Mucosa of stomach (tissue), 1 donor: ENCODE measurements at regions not wholly inside any gene's neighbourhood (a gene's known extent, or its start where the extent isn't known, plus 50 kb on each side); places are given as distances from the start of the nearest gene placed in this dataset.
"Not testable (repeated sequence)": the region's sequence is repeated elsewhere in the genome, so short reads cannot be mapped to it uniquely, and the experiment has no call there.

Experiments
- H3K27me3 ChIP-seq: one replicate; pipeline ENCODE4 v1.7.0; 2013; ENCODE audit warnings: mild to moderate bottlenecking, low read length; ENCODE audit not compliant: control insufficient read depth, insufficient read depth
- H3K36me3 ChIP-seq: one replicate; pipeline ENCODE4 v1.7.0; 2013; ENCODE audit warnings: low read length; ENCODE audit not compliant: control insufficient read depth, insufficient read depth
- H3K4me1 ChIP-seq: one replicate; pipeline ENCODE4 v1.7.0; 2013; ENCODE audit warnings: mild to moderate bottlenecking, low read length; ENCODE audit not compliant: control insufficient read depth, insufficient read depth
- H3K4me3 ChIP-seq: one replicate; pipeline ENCODE4 v1.7.0; 2013; ENCODE audit warnings: low read length
- H3K9ac ChIP-seq: one replicate; pipeline ENCODE4 v1.7.0; 2013; ENCODE audit warnings: mild to moderate bottlenecking, low read length, moderate library complexity
- H3K9me3 ChIP-seq: one replicate; pipeline ENCODE4 v1.7.0; 2013; ENCODE audit warnings: mild to moderate bottlenecking, low read length, moderate library complexity; ENCODE audit not compliant: control insufficient read depth
- donor health status: Pancreatic carcinoma.

DNA sequence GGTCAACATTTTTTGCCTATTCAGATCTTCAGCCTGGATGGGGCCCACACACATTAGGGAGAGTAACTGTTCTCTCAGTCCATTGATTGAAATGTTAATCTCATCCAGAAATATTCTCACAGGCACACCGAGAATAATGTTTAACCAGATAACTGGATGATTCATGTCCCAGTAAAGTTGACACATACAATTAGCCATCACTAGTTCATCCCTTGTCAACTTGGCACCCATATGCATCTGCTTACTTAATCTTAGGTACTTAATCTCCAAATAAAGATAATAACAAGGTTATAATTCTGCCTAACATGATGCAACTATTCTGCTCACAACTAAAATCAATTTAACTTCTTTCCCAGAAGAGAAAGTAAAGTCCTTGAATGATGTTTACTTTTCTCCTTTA, 502.6 kb downstream of the ADRA2A start:
- H3K27me3 ChIP-seq = no peaks in the 10 kb centered on the region
- no peaks in the 10 kb centered on the region for H3K9me3 ChIP-seq
- no peaks in the 10 kb centered on the region for H3K4me1 ChIP-seq
- no peak overlapping the region for H3K4me3 ChIP-seq
- no peak overlapping the region for H3K9ac ChIP-seq
- H3K36me3 ChIP-seq = no peaks in the 10 kb centered on the region

DNA sequence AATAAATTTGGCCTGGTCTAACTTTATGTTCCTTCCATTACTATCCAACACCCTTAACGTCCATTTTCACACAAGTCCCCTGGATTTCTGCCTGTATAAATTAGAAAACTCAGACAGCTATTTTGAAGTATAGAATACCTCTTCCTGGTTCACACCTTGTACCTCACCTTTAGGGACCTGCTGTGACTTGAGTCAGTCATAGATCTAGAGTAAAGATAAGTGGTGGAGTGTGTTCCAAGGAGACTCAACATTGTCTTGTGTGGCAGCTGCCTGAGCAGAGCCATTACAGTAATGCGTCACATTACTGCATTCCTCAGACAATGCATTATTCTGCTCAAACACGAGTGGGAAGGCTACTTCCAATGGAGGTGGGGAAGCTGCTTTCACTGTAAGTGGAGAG, 513.9 kb downstream of the ADRA2A start:
- H3K27me3 ChIP-seq = no peaks in the 10 kb centered on the region
- H3K4me1 ChIP-seq = no peaks in the 10 kb centered on the region
- no peaks in the 10 kb centered on the region for H3K9me3 ChIP-seq
- no peaks in the 10 kb centered on the region for H3K36me3 ChIP-seq
- no peak overlapping the region for H3K9ac ChIP-seq
- no peak overlapping the region for H3K4me3 ChIP-seq

DNA sequence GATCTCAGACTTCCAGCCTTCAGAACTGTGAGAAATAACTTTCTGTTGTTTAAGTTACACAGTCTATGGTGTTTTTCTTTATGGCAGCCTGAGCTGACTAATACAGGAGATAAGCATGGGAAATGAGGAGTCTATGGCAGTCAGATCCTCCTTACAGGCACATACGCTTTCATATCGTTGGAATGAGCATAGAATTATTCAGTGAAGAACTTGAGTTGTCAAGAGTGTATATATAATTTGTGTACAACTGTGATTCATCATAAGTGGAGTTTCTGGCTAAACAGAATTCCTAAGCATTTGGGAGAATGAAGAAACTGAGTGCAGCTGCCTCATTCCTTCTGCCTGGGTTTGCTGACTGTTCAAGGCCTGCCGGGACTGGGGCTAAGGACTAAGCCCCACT, 516.7 kb downstream of the ADRA2A start:
- Histone ChIP-seq H3K9me3 (no peaks in the 10 kb centered on the region), H3K4me1 (no peaks in the 10 kb centered on the region), H3K9ac (no peak overlapping the region), H3K27me3 (peaks cover 6% of the 10 kb centered on the region), H3K36me3 (no peaks in the 10 kb centered on the region), H3K4me3 (no peak overlapping the region)

DNA sequence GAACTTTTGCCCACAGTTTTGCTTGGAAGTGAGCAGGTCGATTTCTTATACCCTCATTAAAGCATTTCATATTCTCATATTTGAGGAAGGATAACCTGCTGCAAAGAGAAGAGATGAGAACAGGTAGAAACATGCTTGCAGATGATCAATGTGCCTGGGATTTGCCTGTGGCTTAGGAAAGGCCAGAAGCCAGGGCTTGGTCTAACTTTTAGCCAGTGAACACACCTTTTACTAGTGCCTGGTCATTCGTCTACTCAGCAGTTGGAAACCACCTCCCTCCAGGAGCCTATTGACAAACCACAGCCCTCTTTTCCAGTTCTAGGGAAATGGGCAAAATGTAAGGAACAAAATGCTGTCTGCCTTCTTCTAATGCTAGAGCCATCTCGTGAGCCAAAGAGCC, 518.3 kb downstream of the ADRA2A start:
- Histone ChIP-seq H3K36me3 (no peaks in the 10 kb centered on the region), H3K9me3 (no peaks in the 10 kb centered on the region), H3K4me3 (no peak overlapping the region), H3K9ac (no peak overlapping the region), H3K27me3 (peaks cover 6% of the 10 kb centered on the region), H3K4me1 (no peaks in the 10 kb centered on the region)

DNA sequence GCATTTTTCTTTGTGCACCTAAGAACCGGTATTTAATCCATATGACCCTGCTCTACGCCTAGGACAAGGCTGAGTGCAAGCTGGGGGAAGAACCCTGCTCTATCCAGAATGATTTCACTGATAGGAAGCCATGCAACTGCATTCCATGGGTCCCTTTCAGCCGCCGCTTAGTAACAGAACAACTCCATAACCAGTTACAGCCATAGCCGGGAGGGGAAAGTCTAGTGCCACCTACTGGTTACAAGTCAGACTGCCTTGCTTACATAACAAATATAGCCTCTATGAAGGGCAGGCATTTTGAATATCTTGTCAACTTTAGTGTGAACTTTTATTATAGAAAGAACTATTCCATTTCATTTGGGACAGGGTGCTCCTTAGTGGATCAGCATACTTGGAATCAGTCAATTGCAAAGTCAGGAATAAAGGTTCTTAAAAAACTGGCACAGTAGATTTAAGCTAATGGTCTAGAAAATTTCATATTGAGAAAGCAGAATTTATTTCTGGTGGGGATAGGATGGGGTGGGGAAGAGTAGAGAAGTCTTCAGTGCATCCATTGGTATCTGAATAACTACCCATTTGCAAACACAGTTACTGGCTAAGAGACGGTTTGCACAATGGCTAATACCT, 521.7 kb downstream of the ADRA2A start:
- no peak overlapping the region for H3K4me3 ChIP-seq

DNA sequence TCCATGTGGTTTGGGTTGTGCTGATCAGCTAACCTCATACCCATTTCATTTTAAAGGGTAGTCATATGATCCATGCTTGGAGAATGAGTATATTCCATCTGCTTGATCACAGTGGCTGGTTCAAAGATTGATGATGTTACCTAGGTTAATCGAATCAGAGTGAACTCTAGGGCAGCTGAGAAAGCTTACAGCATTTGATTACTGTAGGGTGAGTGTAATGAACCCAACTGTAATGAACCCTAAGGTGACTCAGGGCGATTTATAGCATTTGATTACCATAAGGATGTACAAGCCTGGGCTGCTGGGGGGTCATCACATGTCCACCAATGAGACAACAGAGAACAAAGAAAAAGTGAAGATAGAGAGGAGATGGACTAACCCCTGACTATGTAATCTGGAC, 523.1 kb downstream of the ADRA2A start:
- H3K36me3 ChIP-seq = no peaks in the 10 kb centered on the region
- no peaks in the 10 kb centered on the region for H3K9me3 ChIP-seq

More for the DNA sequence above, 521.7 kb downstream of the ADRA2A start:
- Histone ChIP-seq H3K36me3 (no peaks in the 10 kb centered on the region), H3K27me3 (peaks cover 6% of the 10 kb centered on the region), H3K4me1 (no peaks in the 10 kb centered on the region), H3K9ac (no peak overlapping the region), H3K9me3 (no peaks in the 10 kb centered on the region)

DNA sequence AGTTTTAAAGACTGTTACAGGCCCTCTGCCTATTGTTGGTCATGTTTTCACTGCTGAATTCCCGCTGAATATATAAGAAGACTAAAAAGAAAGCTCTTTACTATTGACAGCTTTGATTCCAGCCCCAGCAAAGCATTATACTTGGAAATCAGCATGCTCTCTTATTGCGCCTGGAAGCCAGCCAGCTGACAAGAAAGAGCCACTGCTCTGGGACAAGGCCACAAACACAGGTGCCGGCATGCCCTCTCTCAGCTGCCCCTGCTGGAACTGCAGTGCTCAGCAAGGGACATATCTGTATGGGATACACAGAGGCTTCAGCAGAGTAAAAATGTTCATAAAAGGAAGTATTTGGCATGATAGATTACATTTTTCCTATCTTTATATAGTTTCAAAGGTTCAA, 523.9 kb downstream of the ADRA2A start:
- Histone ChIP-seq H3K9ac (no peak overlapping the region), H3K4me3 (no peak overlapping the region), H3K9me3 (no peaks in the 10 kb centered on the region), H3K27me3 (peaks cover 6% of the 10 kb centered on the region), H3K36me3 (no peaks in the 10 kb centered on the region), H3K4me1 (no peaks in the 10 kb centered on the region)

More for the DNA sequence above, 523.1 kb downstream of the ADRA2A start:
- H3K27me3 ChIP-seq = peaks cover 6% of the 10 kb centered on the region
- no peak overlapping the region for H3K4me3 ChIP-seq
- no peaks in the 10 kb centered on the region for H3K4me1 ChIP-seq
- H3K9ac ChIP-seq = no peak overlapping the region

DNA sequence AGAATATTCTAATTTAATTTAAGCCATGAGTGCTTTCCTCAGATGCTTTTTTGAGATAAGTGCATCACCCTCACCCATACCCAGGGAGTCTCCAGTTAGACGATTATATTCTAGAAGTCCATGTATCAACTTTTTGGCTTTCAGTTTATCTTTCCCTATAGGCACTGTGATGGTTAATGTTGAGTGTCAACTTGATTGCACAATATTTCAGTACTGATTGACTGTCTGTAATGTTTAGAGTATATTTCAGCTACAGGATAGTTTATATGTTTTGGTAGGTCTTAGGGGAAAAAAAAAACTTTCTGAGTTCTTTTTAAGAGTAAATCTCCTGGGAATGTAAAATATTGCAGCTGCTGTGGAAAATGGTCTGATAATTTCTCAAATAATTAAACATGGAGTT, 535.4 kb downstream of the ADRA2A start:
- Histone ChIP-seq H3K4me3 (no peak overlapping the region), H3K27me3 (no peaks in the 10 kb centered on the region), H3K4me1 (no peaks in the 10 kb centered on the region), H3K9ac (no peak overlapping the region), H3K36me3 (no peaks in the 10 kb centered on the region), H3K9me3 (no peaks in the 10 kb centered on the region)

DNA sequence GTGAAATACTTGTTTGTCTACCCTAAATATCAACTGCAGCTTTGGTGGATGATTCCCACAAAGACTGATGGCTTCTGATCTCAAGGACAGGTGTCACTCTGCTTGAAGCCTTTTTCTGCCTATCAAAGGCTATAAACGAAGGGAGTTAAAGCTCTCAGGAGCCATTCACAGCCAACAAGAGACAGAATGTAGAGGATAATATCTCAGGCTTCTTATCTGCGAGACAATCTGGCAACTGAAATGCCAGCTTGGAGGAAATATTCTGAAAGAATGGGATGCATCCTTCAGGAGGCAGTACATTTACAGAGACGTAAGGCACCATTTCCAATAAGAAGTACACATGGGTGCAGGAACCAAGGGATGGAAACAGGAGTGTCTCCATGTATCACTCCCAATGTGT, 549.4 kb downstream of the GPAM start:
- Histone ChIP-seq H3K4me1 (no peaks in the 10 kb centered on the region), H3K4me3 (no peak overlapping the region), H3K27me3 (no peaks in the 10 kb centered on the region), H3K9me3 (no peaks in the 10 kb centered on the region), H3K36me3 (no peaks in the 10 kb centered on the region), H3K9ac (no peak overlapping the region)

DNA sequence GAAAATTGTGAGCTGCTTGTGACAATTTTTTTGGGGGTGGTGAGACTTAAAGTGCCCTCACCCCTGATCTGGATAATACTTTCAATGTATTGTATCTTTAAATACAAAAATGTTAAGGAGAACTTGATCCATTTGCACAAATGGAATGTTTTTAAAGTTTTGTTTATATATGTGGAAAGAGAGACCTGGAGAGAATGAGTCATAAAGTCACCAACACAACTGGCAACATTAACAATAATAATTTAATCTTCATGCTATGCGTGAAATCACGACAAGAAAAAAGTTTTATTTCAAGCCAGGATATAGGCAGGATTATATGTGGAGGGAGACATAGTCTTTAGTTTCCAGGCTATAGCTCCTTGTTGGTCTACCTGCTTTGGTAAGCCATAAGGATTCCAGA, 537.5 kb downstream of the GPAM start:
- Histone ChIP-seq H3K9ac (no peak overlapping the region), H3K36me3 (no peaks in the 10 kb centered on the region), H3K27me3 (no peaks in the 10 kb centered on the region), H3K4me1 (no peaks in the 10 kb centered on the region), H3K4me3 (no peak overlapping the region), H3K9me3 (no peaks in the 10 kb centered on the region)

DNA sequence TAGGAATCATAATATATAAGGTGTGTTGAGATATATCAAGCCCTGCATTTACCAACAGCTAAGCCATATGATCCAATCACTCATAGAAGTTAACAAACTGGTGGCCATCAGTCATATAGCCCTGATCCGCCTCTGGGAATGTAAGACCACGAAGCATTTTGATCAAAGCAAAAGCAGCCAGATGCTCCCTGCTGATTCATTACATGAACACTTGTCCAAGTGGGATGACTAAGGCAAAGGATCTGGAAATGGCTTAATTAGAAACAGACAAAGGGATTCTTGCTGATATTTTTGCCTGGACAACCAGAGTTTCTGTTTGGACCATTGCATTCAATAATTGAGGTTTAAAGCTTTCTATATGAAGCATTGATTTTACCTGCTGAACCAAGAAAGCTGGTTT, 535.5 kb downstream of the GPAM start:
- Histone ChIP-seq H3K9me3 (no peaks in the 10 kb centered on the region), H3K4me1 (no peaks in the 10 kb centered on the region), H3K27me3 (no peaks in the 10 kb centered on the region), H3K9ac (no peak overlapping the region), H3K4me3 (no peak overlapping the region), H3K36me3 (no peaks in the 10 kb centered on the region)

DNA sequence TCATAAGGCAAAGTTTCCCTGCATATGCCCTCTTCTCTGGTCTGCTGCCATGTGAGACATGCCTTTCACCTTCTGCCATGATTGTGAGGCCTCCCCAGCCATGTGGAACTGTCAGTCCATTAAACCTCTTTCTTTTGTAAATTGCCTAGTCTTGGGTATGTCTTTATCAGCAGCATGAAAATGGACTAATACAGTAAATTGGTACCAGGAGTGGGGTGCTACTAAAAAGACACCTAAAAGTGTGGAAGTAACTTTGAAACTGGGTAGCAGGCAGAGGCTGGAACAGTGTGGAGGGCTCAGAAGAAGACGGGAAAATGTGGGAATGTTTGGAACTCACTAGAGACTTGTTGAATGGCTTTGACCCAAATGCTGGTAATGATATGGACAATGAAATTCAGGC, 534.5 kb downstream of the GPAM start:
- H3K4me1 ChIP-seq, H3K4me3 ChIP-seq, H3K9ac ChIP-seq, H3K27me3 ChIP-seq, H3K9me3 ChIP-seq, H3K36me3 ChIP-seq: not testable (repeated sequence)

DNA sequence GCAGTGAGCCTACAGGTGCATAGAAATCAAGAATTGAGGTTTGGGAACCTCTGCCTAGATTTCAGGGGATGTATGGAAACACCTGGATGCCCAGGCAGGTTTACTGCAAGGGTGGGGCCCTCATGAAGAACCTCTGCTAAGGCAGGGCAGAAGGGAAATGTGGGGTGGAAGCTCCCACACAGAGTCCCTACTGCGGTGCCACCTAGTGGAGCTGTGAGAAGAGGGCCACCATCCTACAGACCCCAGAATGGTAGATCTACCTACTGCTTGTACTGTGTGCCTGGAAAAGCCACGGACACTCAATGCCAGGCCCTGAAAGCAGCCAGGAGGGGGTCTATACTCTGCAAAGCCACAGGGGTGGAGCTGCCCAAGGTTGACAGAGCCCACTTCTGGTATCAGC, 533.5 kb downstream of the GPAM start:
- H3K4me1 ChIP-seq = no peaks in the 10 kb centered on the region
- no peaks in the 10 kb centered on the region for H3K36me3 ChIP-seq
- no peak overlapping the region for H3K4me3 ChIP-seq
- H3K27me3 ChIP-seq = no peaks in the 10 kb centered on the region
- H3K9ac ChIP-seq = no peak overlapping the region
- H3K9me3 ChIP-seq = no peaks in the 10 kb centered on the region
